Breast epithelium (tissue), 4 donors: ENCODE measurements at regions not wholly inside any gene's neighbourhood (a gene's known extent, or its start where the extent isn't known, plus 50 kb on each side); places are given as distances from the start of the nearest gene placed in this dataset.

Experiments
- DNase-seq, 2 donors: peaks; one replicate each; pipeline ENCODE4 v3.0.0-alpha.2; 2019; ENCODE audit warnings: low spot score in 2 of 2
- H3K27ac ChIP-seq, 2 donors: fragments of 200-600 bp; sonication (generic) in 1 of 2; one replicate each; pipeline ENCODE4 v1.5.1; 2016 to 2019; ENCODE audit warnings: mild to moderate bottlenecking in 1 of 2
- H3K27me3 ChIP-seq, 2 donors: fragments of 200-600 bp; sonication (generic) in 1 of 2; one replicate each; pipeline versions ENCODE4 v1.5.1 to v1.6.0; 2017 to 2019; ENCODE audit warnings: control low read depth in 1 of 2, mild to moderate bottlenecking in 1 of 2
- H3K36me3 ChIP-seq: fragments of 200-600 bp; one replicate; pipeline ENCODE4 v1.5.1; 2019
- H3K4me1 ChIP-seq, 2 donors: fragments of 200-600 bp; sonication (generic); one replicate each; pipeline ENCODE4 v1.5.1; 2016 to 2019; ENCODE audit warnings: control low read depth in 1 of 2
- H3K4me3 ChIP-seq, 3 donors: fragments of 200-600 bp; sonication (generic); 1 replicate in 2 of 3; 2 replicates in 1 of 3; pipeline ENCODE4 v1.5.1; 2016 to 2019; ENCODE audit warnings: mild to moderate bottlenecking in 3 of 3, moderate library complexity in 2 of 3
- H3K9me3 ChIP-seq, 2 donors: fragments of 200-600 bp; sonication (generic) in 1 of 2; one replicate each; pipeline ENCODE4 v1.5.1; 2016 to 2019; ENCODE audit warnings: control low read depth in 1 of 2
- CTCF ChIP-seq, 3 donors: fragments of 450-650 bp; IDR thresholded peaks; one replicate each; pipeline ENCODE4 v1.5.1; 2016 to 2017; ENCODE audit warnings: antibody characterized with exemption in 3 of 3, mild to moderate bottlenecking in 3 of 3, moderate library complexity in 3 of 3
- POLR2A ChIP-seq: fragments of 450-650 bp; IDR thresholded peaks from one replicate; pipeline ENCODE4 v1.6.1; 2016; ENCODE audit warnings: antibody characterized with exemption, mild to moderate bottlenecking, moderate library complexity
- POLR2AphosphoS5 ChIP-seq, 3 donors: sonication (generic); formaldehyde crosslinking; IDR thresholded peaks; one replicate each; pipeline ENCODE4 v1.6.1; 2017; ENCODE audit warnings: antibody characterized with exemption in 3 of 3
- intact Hi-C: fragments of 100-400 bp; cut with DNase I; formaldehyde crosslinking; loops from one replicate; pipeline ENCODE4 v1.15.1; 2023; ENCODE audit warnings: low total_unique reads

DNA sequence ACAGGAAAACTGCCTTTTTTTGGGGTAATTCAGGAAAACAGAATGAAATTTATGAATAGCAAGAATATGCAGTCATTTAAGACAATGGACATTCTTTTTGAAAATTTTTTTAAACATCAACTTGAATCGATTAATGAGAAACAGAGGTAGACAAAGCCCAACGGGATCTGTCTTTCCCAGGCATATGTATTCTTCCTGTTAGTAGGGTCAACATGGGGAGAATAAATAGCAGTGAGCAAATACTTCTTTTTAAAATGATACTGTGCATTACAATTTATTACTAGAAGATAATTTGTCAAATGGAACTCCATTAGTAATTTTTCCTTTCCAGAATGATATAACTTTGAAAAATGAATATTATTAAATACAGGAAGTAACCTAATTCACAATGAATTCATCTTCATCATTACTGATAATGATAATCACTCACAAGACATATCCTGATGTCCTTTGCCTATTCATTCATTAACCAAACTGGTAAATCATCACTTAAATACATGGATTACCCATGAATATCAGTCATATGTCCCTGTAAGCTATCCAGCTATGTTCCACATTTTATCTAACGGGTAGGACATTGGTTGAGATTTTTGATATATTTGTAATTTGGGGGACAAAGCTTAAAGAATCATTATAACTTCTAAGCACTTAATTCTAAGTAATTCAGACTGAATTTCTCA, 209.2 kb upstream of the CDIN1 start:
- no peak for DNase-seq
- Histone ChIP-seq H3K4me1 (no peaks in the 10 kb centered on the region), H3K27me3 (no peaks in the 10 kb centered on the region), H3K36me3 (no peaks in the 10 kb centered on the region), H3K4me3 (no peak overlapping the region), H3K9me3 (no peaks in the 10 kb centered on the region), H3K27ac (no peak overlapping the region)
- intact Hi-C loops: no loop called here
- TF ChIP-seq CTCF (IDR thresholded peaks at IDR 0.05): no peak
- no peak for TF ChIP-seq POLR2A
- no peak for TF ChIP-seq POLR2AphosphoS5 (IDR thresholded peaks at IDR 0.05)

GRCh38 chr15:36370731-36371112, 208.7 kb upstream of the CDIN1 start:
- no peaks in the 10 kb centered on the region for H3K27me3 ChIP-seq
- H3K9me3 ChIP-seq: no peaks in the 10 kb centered on the region
- no peak overlapping the region for H3K27ac ChIP-seq
- H3K4me3 ChIP-seq: no peak overlapping the region
- DNase-seq: no peak
- TF ChIP-seq POLR2A: no peak
- TF ChIP-seq POLR2AphosphoS5 (IDR thresholded peaks at IDR 0.05): no peak
- no peaks in the 10 kb centered on the region for H3K36me3 ChIP-seq
- H3K4me1 ChIP-seq: no peaks in the 10 kb centered on the region
- intact Hi-C loops: no loop called here

GRCh38 chr15:36371509-36371908, 207.9 kb upstream of the CDIN1 start:
- Histone ChIP-seq H3K4me1 (no peaks in the 10 kb centered on the region), H3K9me3 (no peaks in the 10 kb centered on the region), H3K27ac (no peak overlapping the region), H3K36me3 (no peaks in the 10 kb centered on the region), H3K4me3 (no peak overlapping the region), H3K27me3 (no peaks in the 10 kb centered on the region)
- intact Hi-C loops: no loop called here
- DNase-seq: no peak
- TF ChIP-seq CTCF (IDR thresholded peaks at IDR 0.05) (no peak), POLR2AphosphoS5 (IDR thresholded peaks at IDR 0.05) (no peak), POLR2A (no peak)

GRCh38 chr15:36372968-36373367, 206.5 kb upstream of the CDIN1 start:
- Histone ChIP-seq H3K36me3 (no peaks in the 10 kb centered on the region), H3K4me3 (no peak overlapping the region), H3K4me1 (no peaks in the 10 kb centered on the region), H3K27ac (no peak overlapping the region), H3K27me3 (no peaks in the 10 kb centered on the region), H3K9me3 (no peaks in the 10 kb centered on the region)
- intact Hi-C loops: no loop called here
- TF ChIP-seq POLR2A (no peak), POLR2AphosphoS5 (IDR thresholded peaks at IDR 0.05) (no peak), CTCF (IDR thresholded peaks at IDR 0.05) (no peak)
- DNase-seq: no peak

DNA sequence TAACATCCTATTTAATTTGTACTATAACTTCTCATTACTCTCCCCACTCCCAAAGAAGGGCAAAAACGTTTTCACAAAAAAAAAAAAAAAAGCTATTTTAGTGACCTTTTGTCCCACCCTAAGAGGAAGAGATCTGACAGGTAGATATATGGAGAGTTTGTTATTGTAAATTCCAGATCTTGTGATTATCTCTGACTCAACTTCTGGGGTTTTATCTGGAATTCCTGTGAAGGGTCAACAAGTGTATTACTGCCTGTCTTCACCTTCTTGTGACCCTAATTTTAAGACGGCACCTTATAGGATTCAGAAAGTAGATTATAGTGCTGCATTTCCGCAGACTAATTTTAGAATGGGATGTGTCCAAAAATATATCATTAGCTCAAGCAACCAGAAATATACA, 205.9 kb upstream of the CDIN1 start:
- H3K36me3 ChIP-seq: no peaks in the 10 kb centered on the region
- H3K27me3 ChIP-seq: no peaks in the 10 kb centered on the region
- no peak for DNase-seq
- intact Hi-C loops: no loop called here
- no peak overlapping the region for H3K27ac ChIP-seq
- TF ChIP-seq POLR2AphosphoS5 (IDR thresholded peaks at IDR 0.05) (no peak), POLR2A (no peak), CTCF (IDR thresholded peaks at IDR 0.05) (no peak)
- H3K4me1 ChIP-seq: no peaks in the 10 kb centered on the region
- H3K4me3 ChIP-seq: no peak overlapping the region
- H3K9me3 ChIP-seq: no peaks in the 10 kb centered on the region

DNA sequence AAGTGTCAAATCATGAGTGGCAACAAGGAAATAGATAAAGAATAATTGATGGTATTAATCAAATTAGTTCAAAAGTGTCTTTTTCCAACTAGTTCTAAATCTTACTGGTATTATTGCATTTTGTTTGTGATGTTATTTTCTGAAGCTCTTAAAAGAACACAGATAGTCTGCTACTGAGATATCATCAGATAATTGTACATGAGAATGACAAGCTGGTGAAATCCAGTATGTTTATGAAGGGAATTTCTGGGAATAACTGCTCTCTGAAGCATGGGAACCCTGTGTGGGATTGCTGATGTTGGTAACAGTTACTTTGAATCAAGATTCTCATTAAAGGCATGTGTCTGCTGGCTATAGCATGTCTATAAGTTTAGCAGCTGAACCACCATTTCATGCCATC, 190.3 kb upstream of the CDIN1 start:
- Histone ChIP-seq H3K9me3 (no peaks in the 10 kb centered on the region), H3K27me3 (no peaks in the 10 kb centered on the region), H3K4me3 (no peak overlapping the region), H3K27ac (no peak overlapping the region), H3K36me3 (no peaks in the 10 kb centered on the region), H3K4me1 (no peaks in the 10 kb centered on the region)
- no peak for TF ChIP-seq POLR2A
- no peak for TF ChIP-seq POLR2AphosphoS5 (IDR thresholded peaks at IDR 0.05)
- intact Hi-C loops: no loop called here
- no peak for DNase-seq
